Esophagus muscularis mucosa (tissue), 4 donors: ENCODE measurements at regions not wholly inside any gene's neighbourhood (a gene's known extent, or its start where the extent isn't known, plus 50 kb on each side); places are given as distances from the start of the nearest gene placed in this dataset.

Experiments used
- DNase-seq: peaks from one replicate; pipeline ENCODE4 v3.0.0-alpha.2; 2017; ENCODE audit errors: extremely low spot score
- H3K27ac ChIP-seq, 4 donors: fragments of 200-600 bp; sonication (generic); replicated peaks in 1 of 4; 1 replicate in 3 of 4; 2 replicates in 1 of 4; pipeline ENCODE4 v1.5.1; 2016 to 2019; ENCODE audit warnings: mild to moderate bottlenecking in 1 of 4
- H3K27me3 ChIP-seq, 4 donors: fragments of 200-600 bp; sonication (generic); one replicate each; pipeline versions ENCODE4 v1.5.1 to v1.6.0; 2016 to 2019
- H3K36me3 ChIP-seq, 4 donors: fragments of 200-600 bp; sonication (generic); one replicate each; pipeline ENCODE4 v1.5.1; 2016 to 2019
- H3K4me1 ChIP-seq, 4 donors: fragments of 200-600 bp; sonication (generic); one replicate each; pipeline ENCODE4 v1.5.1; 2016 to 2019
- H3K4me3 ChIP-seq, 4 donors: fragments of 200-600 bp; sonication (generic); 1 replicate in 2 of 4; 2 replicates in 2 of 4; pipeline ENCODE4 v1.5.1; 2016 to 2019; ENCODE audit warnings: mild to moderate bottlenecking in 4 of 4, moderate library complexity in 1 of 4
- H3K9me3 ChIP-seq, 4 donors: fragments of 200-600 bp; sonication (generic); 1 replicate in 3 of 4; 2 replicates in 1 of 4; pipeline ENCODE4 v1.5.1; 2016 to 2019
- CTCF ChIP-seq, 3 experiments: fragments of 200-600 bp in 2 of 3; fragments of 450-650 bp in 1 of 3; sonication (generic) in 2 of 3; IDR thresholded peaks; one replicate each; pipeline ENCODE4 v1.5.1; 2017 to 2019; ENCODE audit warnings: antibody characterized with exemption in 3 of 3, mild to moderate bottlenecking in 2 of 3, moderate library complexity in 1 of 3
- EP300 ChIP-seq: sonication (generic); formaldehyde crosslinking; IDR thresholded peaks from one replicate; pipeline ENCODE4 v1.6.1; 2017; ENCODE audit warnings: antibody characterized with exemption
- POLR2A ChIP-seq: fragments of 450-650 bp; IDR thresholded peaks from one replicate; pipeline ENCODE4 v1.6.1; 2017; ENCODE audit warnings: antibody characterized with exemption, moderate library complexity, mild to moderate bottlenecking, low read depth
- POLR2AphosphoS5 ChIP-seq, 2 donors: sonication (generic); formaldehyde crosslinking; IDR thresholded peaks; one replicate each; pipeline ENCODE4 v1.6.1; 2017; ENCODE audit warnings: antibody characterized with exemption in 2 of 2
- WGBS: methylation state at CpG from one replicate; pipeline ENCODE4 v1.1.5; 2018; 5-methylcytosine and 5-hydroxymethylcytosine counted together
- intact Hi-C: fragments of 100-400 bp; cut with DNase I; formaldehyde crosslinking; loops from one replicate; pipeline ENCODE4 v1.15.1; 2023

DNA sequence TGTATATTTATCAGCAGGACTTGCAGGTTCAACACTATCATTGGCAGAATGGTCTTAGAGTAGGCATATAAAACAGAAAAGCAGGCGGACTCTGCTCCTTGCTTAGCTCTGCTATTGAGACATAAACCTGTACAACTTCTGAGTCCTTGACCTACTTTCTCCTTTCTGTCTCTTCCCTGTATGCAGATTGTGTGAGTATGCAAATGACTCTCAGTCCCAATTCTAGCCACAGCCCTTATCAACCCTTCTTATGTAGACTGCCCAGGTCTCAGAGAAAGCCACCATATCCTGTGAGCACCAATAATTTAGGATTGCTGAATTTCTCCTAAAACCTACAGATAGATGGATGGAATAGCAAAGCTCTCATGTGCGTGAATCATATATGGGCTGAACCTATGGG is 367.6 kb upstream of the DDI1 start:
- Histone ChIP-seq H3K27me3 (no peaks in the 10 kb centered on the region), H3K4me3 (no peak overlapping the region), H3K36me3 (no peaks in the 10 kb centered on the region), H3K27ac (no peak overlapping the region), H3K9me3 (no peaks in the 10 kb centered on the region), H3K4me1 (no peaks in the 10 kb centered on the region)
- DNase-seq: no peak
- intact Hi-C loops: no loop called here
- WGBS: 95% methylated on average over 2 of the region's 2 CpGs
- no peak for TF ChIP-seq EP300

DNA sequence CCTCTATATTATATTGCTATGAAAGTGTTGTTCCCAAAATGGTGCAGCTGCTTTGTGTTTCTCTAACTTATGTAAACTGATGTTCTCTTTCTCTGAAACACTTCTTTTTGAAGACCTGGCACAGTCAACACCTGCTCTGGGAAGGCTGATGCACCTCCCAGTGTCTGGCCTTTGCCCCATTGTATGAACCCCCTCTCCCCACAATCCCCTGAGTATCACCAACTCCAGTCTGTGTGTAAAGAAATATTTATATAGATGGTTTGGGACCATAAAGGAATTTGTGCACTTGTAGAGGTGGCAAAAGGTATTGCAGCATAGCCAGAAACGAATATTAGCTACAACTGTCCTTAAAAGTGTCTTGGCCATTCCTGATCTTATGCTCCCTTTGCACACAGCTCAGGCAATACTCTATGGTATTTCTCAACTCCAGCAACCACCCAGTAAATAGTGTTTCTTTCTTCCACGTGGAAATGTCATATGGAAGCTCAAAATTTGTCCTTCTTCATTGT is 365.2 kb upstream of the DDI1 start:
- Histone ChIP-seq H3K4me3 (no peak overlapping the region), H3K9me3 (no peaks in the 10 kb centered on the region), H3K27me3 (no peaks in the 10 kb centered on the region), H3K4me1 (no peaks in the 10 kb centered on the region), H3K27ac (no peak overlapping the region), H3K36me3 (no peaks in the 10 kb centered on the region)
- peak; percentile 81 for DNase-seq
- WGBS: 68% methylated on average over 2 of the region's 2 CpGs
- intact Hi-C loops: no loop called here
- TF ChIP-seq CTCF (IDR thresholded peaks at IDR 0.05): peak in 1 of 3 experiments; percentile 4
- TF ChIP-seq POLR2AphosphoS5 (IDR thresholded peaks at IDR 0.05): no peak
- TF ChIP-seq POLR2A: no peak

DNA sequence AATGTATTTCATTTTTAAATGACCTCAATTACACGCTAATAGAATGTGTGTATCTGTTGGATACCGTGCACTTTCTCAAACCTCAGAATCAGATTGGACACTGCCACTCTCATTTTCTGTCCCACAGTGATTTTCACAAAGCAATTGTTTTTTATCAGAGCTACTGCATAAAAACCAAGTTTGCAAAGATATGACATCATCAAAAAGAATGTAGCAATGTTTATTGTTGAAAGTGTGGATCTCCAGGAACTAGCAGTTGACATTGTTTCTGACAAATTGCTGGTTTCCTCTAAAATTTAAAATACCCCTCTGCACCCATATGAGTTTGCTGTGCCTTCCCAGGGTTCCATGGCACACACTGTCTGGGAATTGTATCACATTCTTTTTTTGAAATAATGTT is 362.7 kb upstream of the DDI1 start:
- no peaks in the 10 kb centered on the region for H3K36me3 ChIP-seq
- intact Hi-C loops: no loop called here
- no peak overlapping the region for H3K27ac ChIP-seq
- 88% methylated on average over 2 of the region's 2 CpGs for WGBS
- H3K9me3 ChIP-seq: no peaks in the 10 kb centered on the region
- no peak for TF ChIP-seq CTCF (IDR thresholded peaks at IDR 0.05)
- TF ChIP-seq POLR2AphosphoS5 (IDR thresholded peaks at IDR 0.05): no peak
- no peaks in the 10 kb centered on the region for H3K27me3 ChIP-seq
- H3K4me3 ChIP-seq: no peak overlapping the region
- no peak for DNase-seq
- H3K4me1 ChIP-seq: no peaks in the 10 kb centered on the region

- WGBS: 76% methylated on average over 1 of the region's 1 CpG
- Histone ChIP-seq H3K27me3 (no peaks in the 10 kb centered on the region), H3K9me3 (no peaks in the 10 kb centered on the region), H3K36me3 (no peaks in the 10 kb centered on the region), H3K27ac (no peak overlapping the region), H3K4me1 (no peaks in the 10 kb centered on the region), H3K4me3 (no peak overlapping the region)
- intact Hi-C loops: no loop called here
- TF ChIP-seq POLR2AphosphoS5 (IDR thresholded peaks at IDR 0.05): no peak
- TF ChIP-seq CTCF (IDR thresholded peaks at IDR 0.05): no peak
- TF ChIP-seq EP300: no peak
- TF ChIP-seq POLR2A: no peak
- DNase-seq: no peak
These were observed 360.0 kb upstream of the DDI1 start for GRCh38 chr11:103676413-103676812.

GRCh38 chr11:103680826-103681225 is 355.6 kb upstream of the DDI1 start:
- DNase-seq: no peak
- no peaks in the 10 kb centered on the region for H3K9me3 ChIP-seq
- no peak overlapping the region for H3K4me3 ChIP-seq
- H3K27me3 ChIP-seq: no peaks in the 10 kb centered on the region
- WGBS: 48% methylated on average over 1 of the region's 1 CpG
- no peak overlapping the region for H3K27ac ChIP-seq
- TF ChIP-seq POLR2AphosphoS5 (IDR thresholded peaks at IDR 0.05): no peak
- TF ChIP-seq EP300: no peak
- TF ChIP-seq POLR2A: no peak
- TF ChIP-seq CTCF (IDR thresholded peaks at IDR 0.05): no peak
- H3K4me1 ChIP-seq: peaks cover 6 to 13% (median 12%) of the 10 kb centered on the region in 4 donors
- H3K36me3 ChIP-seq: no peaks in the 10 kb centered on the region
- intact Hi-C loops: loop anchor here (5.0 kb wide), 1 partner anchor 471 kb away; no protein-coding TSS in a partner anchor
